ENCODE measurements at regions not wholly inside any gene's neighbourhood (a gene's known extent, or its start where the extent isn't known, plus 50 kb on each side); places are given as distances from the start of the nearest gene placed in this dataset.

DNA sequence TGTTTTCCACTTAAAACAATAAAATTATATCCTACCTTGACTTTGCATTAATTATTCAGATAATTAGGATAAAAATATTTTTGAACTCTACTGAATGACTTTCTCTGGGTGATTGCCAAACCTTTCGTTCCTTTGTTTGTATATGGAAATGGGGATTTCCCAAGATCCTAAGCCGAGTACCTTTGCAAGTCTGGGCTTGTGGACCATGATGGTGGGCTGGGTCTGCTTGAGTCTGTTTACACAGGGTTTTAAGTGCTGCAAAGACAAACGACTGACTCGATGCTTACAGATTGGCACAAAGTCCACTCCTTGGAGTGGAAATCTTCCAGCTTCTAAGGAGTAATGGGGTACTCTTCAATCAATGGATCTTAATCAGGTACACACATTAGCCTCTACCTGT is 659.5 kb downstream of the TSN start:
- no peak overlapping the region for H2AFZ ChIP-seq (ENCODE audit: low read depth, low read length)
- peaks cover 4% of the 10 kb centered on the region for H3K9me3 Mint-ChIP-seq (ENCODE audit: unreplicated experiment)
- no peaks in the 10 kb centered on the region for H3K36me3 Mint-ChIP-seq (ENCODE audit: low read depth, unreplicated experiment)

DNA sequence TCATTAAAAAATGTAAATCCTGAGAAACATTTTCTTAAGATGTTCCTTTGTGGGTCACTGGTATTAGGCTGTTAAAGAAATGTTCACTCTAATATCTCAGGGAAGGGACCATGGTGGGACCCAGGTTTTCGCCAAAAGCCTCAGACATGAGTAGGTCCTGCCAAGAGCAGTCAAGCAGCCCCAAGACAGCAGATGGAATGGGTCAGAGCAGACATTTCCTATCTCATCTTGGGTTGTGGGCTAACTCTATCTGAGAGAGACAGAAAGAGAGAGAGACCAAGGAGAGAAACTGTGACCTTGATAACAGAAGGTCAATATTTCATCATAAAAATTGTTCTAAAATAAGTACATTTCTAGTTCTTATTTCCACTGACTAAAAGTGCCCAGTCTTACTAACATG is 661.7 kb downstream of the TSN start:
- DNase-seq (ENCODE audit: low read depth) (no peak), FAIRE-seq (no peak)
- no peak overlapping the region for H3K27ac Mint-ChIP-seq (ENCODE audit: unreplicated experiment)
- Histone ChIP-seq H2AFZ (ENCODE audit: low read depth, low read length) (no peak overlapping the region), H3K36me3 (ENCODE audit: insufficient read depth, low read length) (no peaks in the 10 kb centered on the region), H3K9me3 (ENCODE audit: insufficient read depth, low read depth, low read length) (no peaks in the 10 kb centered on the region), H4K20me1 (ENCODE audit: insufficient read depth, low read length) (no peaks in the 10 kb centered on the region), H3K9ac (ENCODE audit: low read length) (no peak overlapping the region), H3K4me2 (ENCODE audit: low read length) (no peak overlapping the region), H3K27ac (ENCODE audit: low read depth, low read length) (no peak overlapping the region), H3K4me1 (ENCODE audit: insufficient read depth, low read length) (no peaks in the 10 kb centered on the region), H3K4me3 (ENCODE audit: insufficient read depth, low read depth, low read length) (no peak overlapping the region), H3K27me3 (ENCODE audit: insufficient read depth, low read length) (no peaks in the 10 kb centered on the region), H3K79me2 (ENCODE audit: insufficient read depth, low read length) (no peaks in the 10 kb centered on the region)
- no peaks in the 10 kb centered on the region for H3K36me3 Mint-ChIP-seq (ENCODE audit: low read depth, unreplicated experiment)
- no peak overlapping the region for H3K4me3 Mint-ChIP-seq (ENCODE audit: unreplicated experiment)
- no peaks in the 10 kb centered on the region for H3K27me3 Mint-ChIP-seq (ENCODE audit: low read depth, unreplicated experiment)
- no peaks in the 10 kb centered on the region for H3K9me3 Mint-ChIP-seq (ENCODE audit: unreplicated experiment)
- TF ChIP-seq, protein P1, sequence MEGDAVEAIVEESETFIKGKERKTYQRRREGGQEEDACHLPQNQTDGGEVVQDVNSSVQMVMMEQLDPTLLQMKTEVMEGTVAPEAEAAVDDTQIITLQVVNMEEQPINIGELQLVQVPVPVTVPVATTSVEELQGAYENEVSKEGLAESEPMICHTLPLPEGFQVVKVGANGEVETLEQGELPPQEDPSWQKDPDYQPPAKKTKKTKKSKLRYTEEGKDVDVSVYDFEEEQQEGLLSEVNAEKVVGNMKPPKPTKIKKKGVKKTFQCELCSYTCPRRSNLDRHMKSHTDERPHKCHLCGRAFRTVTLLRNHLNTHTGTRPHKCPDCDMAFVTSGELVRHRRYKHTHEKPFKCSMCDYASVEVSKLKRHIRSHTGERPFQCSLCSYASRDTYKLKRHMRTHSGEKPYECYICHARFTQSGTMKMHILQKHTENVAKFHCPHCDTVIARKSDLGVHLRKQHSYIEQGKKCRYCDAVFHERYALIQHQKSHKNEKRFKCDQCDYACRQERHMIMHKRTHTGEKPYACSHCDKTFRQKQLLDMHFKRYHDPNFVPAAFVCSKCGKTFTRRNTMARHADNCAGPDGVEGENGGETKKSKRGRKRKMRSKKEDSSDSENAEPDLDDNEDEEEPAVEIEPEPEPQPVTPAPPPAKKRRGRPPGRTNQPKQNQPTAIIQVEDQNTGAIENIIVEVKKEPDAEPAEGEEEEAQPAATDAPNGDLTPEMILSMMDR (IDR thresholded peaks at IDR 0.05; ENCODE audit: insufficient read depth, low read depth, low read length), result no peak
- TF ChIP-seq EZH2 (IDR thresholded peaks at IDR 0.05; ENCODE audit: insufficient read depth, low read length), result no peak
- H3K4me1 Mint-ChIP-seq (ENCODE audit: low read depth, unreplicated experiment), result no peaks in the 10 kb centered on the region

More for the DNA sequence above, 659.5 kb downstream of the TSN start:
- no peaks in the 10 kb centered on the region for H4K20me1 ChIP-seq (ENCODE audit: insufficient read depth, low read length)
- no peak overlapping the region for H3K27ac ChIP-seq (ENCODE audit: low read depth, low read length)
- H3K79me2 ChIP-seq (ENCODE audit: insufficient read depth, low read length), result no peaks in the 10 kb centered on the region
- FAIRE-seq (no peak), DNase-seq (ENCODE audit: low read depth) (no peak)
- H3K27me3 ChIP-seq (ENCODE audit: insufficient read depth, low read length), result no peaks in the 10 kb centered on the region
- no peak overlapping the region for H3K27ac Mint-ChIP-seq (ENCODE audit: unreplicated experiment)
- H3K27me3 Mint-ChIP-seq (ENCODE audit: low read depth, unreplicated experiment), result no peaks in the 10 kb centered on the region
- H3K36me3 ChIP-seq (ENCODE audit: insufficient read depth, low read length), result no peaks in the 10 kb centered on the region
- no peak overlapping the region for H3K9ac ChIP-seq (ENCODE audit: low read length)
- TF ChIP-seq, protein P1 (IDR thresholded peaks at IDR 0.05; ENCODE audit: insufficient read depth, low read depth, low read length), result no peak
- no peak for TF ChIP-seq EZH2 (IDR thresholded peaks at IDR 0.05; ENCODE audit: insufficient read depth, low read length)
- no peaks in the 10 kb centered on the region for H3K4me1 ChIP-seq (ENCODE audit: insufficient read depth, low read length)
- H3K4me3 ChIP-seq (ENCODE audit: insufficient read depth, low read depth, low read length), result no peak overlapping the region
- H3K4me2 ChIP-seq (ENCODE audit: low read length), result no peak overlapping the region
- H3K4me1 Mint-ChIP-seq (ENCODE audit: low read depth, unreplicated experiment), result no peaks in the 10 kb centered on the region
- no peaks in the 10 kb centered on the region for H3K9me3 ChIP-seq (ENCODE audit: insufficient read depth, low read depth, low read length)
- H3K4me3 Mint-ChIP-seq (ENCODE audit: unreplicated experiment), result no peak overlapping the region

DNA sequence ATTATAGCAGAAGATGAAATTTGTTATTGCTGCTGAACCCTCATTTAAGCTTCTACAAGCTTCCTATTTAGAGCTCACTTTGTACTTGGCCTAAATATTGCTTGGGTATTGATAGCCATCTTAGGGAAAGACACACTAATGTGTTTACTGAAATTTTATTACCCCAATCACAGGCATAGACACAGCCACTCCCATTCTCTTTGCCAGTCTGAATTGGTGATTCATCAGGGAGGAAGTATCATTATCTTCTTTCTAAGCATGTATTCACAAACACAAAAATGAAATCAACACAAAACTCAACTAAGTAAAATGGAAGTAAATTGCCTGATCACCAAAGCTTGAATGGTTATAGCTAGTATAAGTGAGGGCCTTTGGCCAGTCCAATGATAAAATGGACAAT is 666.3 kb downstream of the TSN start:
- Histone ChIP-seq H3K36me3 (ENCODE audit: insufficient read depth, low read length) (no peaks in the 10 kb centered on the region), H3K27ac (ENCODE audit: low read depth, low read length) (no peak overlapping the region), H3K9me3 (ENCODE audit: insufficient read depth, low read depth, low read length) (no peaks in the 10 kb centered on the region), H3K4me1 (ENCODE audit: insufficient read depth, low read length) (no peaks in the 10 kb centered on the region), H3K9ac (ENCODE audit: low read length) (no peak overlapping the region), H3K4me2 (ENCODE audit: low read length) (no peak overlapping the region), H3K4me3 (ENCODE audit: insufficient read depth, low read depth, low read length) (no peak overlapping the region), H2AFZ (ENCODE audit: low read depth, low read length) (no peak overlapping the region), H4K20me1 (ENCODE audit: insufficient read depth, low read length) (no peaks in the 10 kb centered on the region), H3K27me3 (ENCODE audit: insufficient read depth, low read length) (no peaks in the 10 kb centered on the region), H3K79me2 (ENCODE audit: insufficient read depth, low read length) (no peaks in the 10 kb centered on the region)
- Mint-ChIP-seq H3K9me3 (ENCODE audit: unreplicated experiment) (no peaks in the 10 kb centered on the region), H3K27me3 (ENCODE audit: low read depth, unreplicated experiment) (no peaks in the 10 kb centered on the region), H3K36me3 (ENCODE audit: low read depth, unreplicated experiment) (no peaks in the 10 kb centered on the region), H3K4me1 (ENCODE audit: low read depth, unreplicated experiment) (peaks cover 2% of the 10 kb centered on the region), H3K27ac (ENCODE audit: unreplicated experiment) (no peak overlapping the region), H3K4me3 (ENCODE audit: unreplicated experiment) (no peak overlapping the region)
- no peak for FAIRE-seq
- TF ChIP-seq, protein P1 (IDR thresholded peaks at IDR 0.05; ENCODE audit: insufficient read depth, low read depth, low read length), result no peak
- TF ChIP-seq EZH2 (IDR thresholded peaks at IDR 0.05; ENCODE audit: insufficient read depth, low read length), result no peak
- no peak for DNase-seq (ENCODE audit: low read depth)
